HFF-Myc (cell line): ENCODE measurements at regions not wholly inside any gene's neighbourhood (a gene's known extent, or its start where the extent isn't known, plus 50 kb on each side); places are given as distances from the start of the nearest gene placed in this dataset.

ENCODE experiments used
- DNase-seq: peaks from one replicate; pipeline ENCODE4 v3.0.0-alpha.2; 2011; ENCODE audit warnings: low read depth; ENCODE audit errors: extremely low read depth
- H3K4me3 ChIP-seq: replicated peaks from 2 replicates; pipeline ENCODE4 v1.5.1; 2011; ENCODE audit warnings: low read depth, mild to moderate bottlenecking, control low read depth, low read length
- CTCF ChIP-seq: IDR thresholded peaks from 2 replicates; pipeline ENCODE4 v1.5.1; 2012; ENCODE audit warnings: mild to moderate bottlenecking, low read depth, low read length, control low read depth; ENCODE audit errors: missing control alignments

GRCh38 chr20:40244286-40244685, 444.8 kb downstream of the MAFB start:
- TF ChIP-seq CTCF: no peak
- H3K4me3 ChIP-seq: no peak overlapping the region
- DNase-seq: no peak

- H3K4me3 ChIP-seq: no peak overlapping the region
- DNase-seq: no peak
- TF ChIP-seq CTCF: no peak
Measured at GRCh38 chr20:40241596-40242343, 447.3 kb downstream of the MAFB start.

DNA sequence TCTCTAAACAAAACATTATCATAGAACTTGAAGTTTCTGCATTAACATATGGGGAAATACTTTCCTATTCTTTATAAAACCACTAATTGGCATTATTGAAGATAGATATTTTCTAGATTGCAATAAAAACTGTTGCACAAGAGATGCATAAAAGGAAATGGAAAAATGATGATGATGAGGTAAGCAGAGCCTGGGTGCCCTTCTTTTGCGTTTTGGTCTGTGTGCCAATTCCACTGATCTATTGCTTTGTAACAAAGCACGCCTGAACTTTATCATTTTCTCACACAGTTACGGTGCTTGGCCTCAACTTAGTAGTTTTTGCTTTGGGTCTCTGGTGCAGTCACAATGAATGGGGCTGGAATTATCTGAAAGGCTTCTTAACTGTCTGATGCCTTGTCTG, 450.5 kb downstream of the MAFB start:
- no peak for DNase-seq
- TF ChIP-seq CTCF: no peak

GRCh38 chr20:40234593-40234992, 454.4 kb downstream of the MAFB start:
- DNase-seq: no peak
- H3K4me3 ChIP-seq: no peak overlapping the region
- TF ChIP-seq CTCF: no peak

More for the DNA sequence above, 450.5 kb downstream of the MAFB start:
- no peak overlapping the region for H3K4me3 ChIP-seq

DNA sequence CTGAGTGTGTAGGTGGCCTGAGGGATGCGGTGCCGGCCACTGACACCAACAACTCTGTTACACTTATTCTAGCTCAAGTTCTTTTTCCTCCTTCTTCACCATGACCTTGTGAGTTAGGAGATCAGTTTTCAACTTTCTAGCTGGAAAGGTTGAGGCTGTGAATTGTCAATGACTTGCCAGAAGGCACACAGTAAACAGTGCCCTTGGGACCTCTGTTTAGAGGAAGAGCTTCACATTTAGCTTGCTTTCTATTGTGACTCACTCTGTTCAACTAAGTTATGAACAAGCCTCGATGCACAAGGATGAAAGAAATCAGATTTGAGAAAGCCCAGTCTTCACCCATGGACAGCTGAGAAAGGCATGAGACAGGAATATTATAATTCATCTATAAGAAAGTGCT, 455.6 kb downstream of the MAFB start:
- no peak overlapping the region for H3K4me3 ChIP-seq
- no peak for TF ChIP-seq CTCF
- no peak for DNase-seq

GRCh38 chr20:40232756-40233155, 456.3 kb downstream of the MAFB start:
- no peak overlapping the region for H3K4me3 ChIP-seq
- DNase-seq: no peak
- no peak for TF ChIP-seq CTCF

DNA sequence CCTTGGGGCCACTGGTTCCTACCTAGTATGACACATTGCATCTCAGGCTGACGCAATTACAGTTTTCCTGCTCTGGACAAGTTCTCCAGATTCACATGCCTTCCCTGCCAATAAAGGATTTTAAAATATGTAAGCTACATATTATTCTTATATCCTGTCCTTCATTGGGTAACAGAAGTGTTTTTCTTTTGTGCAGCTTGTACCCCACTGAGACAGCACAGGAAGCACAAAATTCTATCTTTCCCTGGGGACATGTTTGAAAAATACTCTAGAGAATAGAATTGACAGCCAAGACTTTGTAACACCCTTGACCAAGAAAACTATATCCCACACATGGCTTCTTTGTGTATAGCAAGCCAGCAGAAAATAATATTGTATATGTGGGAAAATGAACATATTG, 456.8 kb downstream of the MAFB start:
- no peak for TF ChIP-seq CTCF
- no peak overlapping the region for H3K4me3 ChIP-seq
- no peak for DNase-seq
